ENCODE measurements at regions not wholly inside any gene's neighbourhood (a gene's known extent, or its start where the extent isn't known, plus 50 kb on each side); places are given as distances from the start of the nearest gene placed in this dataset.

- TF ChIP-seq, protein P1, sequence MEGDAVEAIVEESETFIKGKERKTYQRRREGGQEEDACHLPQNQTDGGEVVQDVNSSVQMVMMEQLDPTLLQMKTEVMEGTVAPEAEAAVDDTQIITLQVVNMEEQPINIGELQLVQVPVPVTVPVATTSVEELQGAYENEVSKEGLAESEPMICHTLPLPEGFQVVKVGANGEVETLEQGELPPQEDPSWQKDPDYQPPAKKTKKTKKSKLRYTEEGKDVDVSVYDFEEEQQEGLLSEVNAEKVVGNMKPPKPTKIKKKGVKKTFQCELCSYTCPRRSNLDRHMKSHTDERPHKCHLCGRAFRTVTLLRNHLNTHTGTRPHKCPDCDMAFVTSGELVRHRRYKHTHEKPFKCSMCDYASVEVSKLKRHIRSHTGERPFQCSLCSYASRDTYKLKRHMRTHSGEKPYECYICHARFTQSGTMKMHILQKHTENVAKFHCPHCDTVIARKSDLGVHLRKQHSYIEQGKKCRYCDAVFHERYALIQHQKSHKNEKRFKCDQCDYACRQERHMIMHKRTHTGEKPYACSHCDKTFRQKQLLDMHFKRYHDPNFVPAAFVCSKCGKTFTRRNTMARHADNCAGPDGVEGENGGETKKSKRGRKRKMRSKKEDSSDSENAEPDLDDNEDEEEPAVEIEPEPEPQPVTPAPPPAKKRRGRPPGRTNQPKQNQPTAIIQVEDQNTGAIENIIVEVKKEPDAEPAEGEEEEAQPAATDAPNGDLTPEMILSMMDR (IDR thresholded peaks at IDR 0.05; ENCODE audit: low read depth, low read length), result no peak
- no peak for TF ChIP-seq EZH2phosphoT487 (IDR thresholded peaks at IDR 0.05; ENCODE audit: low read depth)
These were observed 83.0 kb upstream of the RANBP6 start for GRCh38 chr9:6098431-6098830.
